GM12878 (cell line): ENCODE measurements at regions not wholly inside any gene's neighbourhood (a gene's known extent, or its start where the extent isn't known, plus 50 kb on each side); places are given as distances from the start of the nearest gene placed in this dataset.

Source experiments
- ATAC-seq: fragments of 200-7000 bp; cut with Tn5 transposase; 3 replicates; pipeline ENCODE4 v1.9.1; 2020; ENCODE audit warnings: mild to moderate bottlenecking, moderate library complexity
- BruUV-seq: library from RNA; stranded (reverse); fragments of 400-500 nt; replicated peaks from 2 replicates; lab custom pipeline; 2021; lab: Mats Ljungman, UMichigan
- CTCF ChIA-PET: fragments of 300-600 bp; sonication (Branson Sonifier 250); formaldehyde crosslinking; extraction: SDS; loops from one replicate; lab custom pipeline; 2021; ENCODE audit warnings: inconsistent platforms; lab: Yijun Ruan, JAX
- POLR2A ChIA-PET: fragments of 350-600 bp; formaldehyde crosslinking; extraction: SDS; loops from one replicate; lab custom pipeline; 2021; ENCODE audit warnings: inconsistent platforms; lab: Charles Lee
- RAD21 ChIA-PET: fragments of 300-600 bp; sonication (Branson Sonifier 250); formaldehyde crosslinking; loops from one replicate; lab custom pipeline; 2023; ENCODE audit warnings: antibody characterized with exemption; ENCODE audit not compliant: unreplicated experiment; lab: Charles Lee
- SMC1A ChIA-PET: fragments of 300-600 bp; sonication (Branson Sonifier 250); formaldehyde crosslinking; loops from one replicate; lab custom pipeline; 2023; ENCODE audit not compliant: unreplicated experiment, uncharacterized antibody; lab: Charles Lee
- DNase-seq: peaks from one replicate; pipeline ENCODE4 v3.0.0-alpha.2; 2011; ENCODE audit warnings: low read depth, low spot score
- FAIRE-seq: peaks from 3 replicates; lab custom pipeline; 2011; peaks lifted over from hg19 to GRCh38; lab: Jason Lieb, UNC
- H2AFZ ChIP-seq: 2 replicates; pipeline ENCODE4 v1.6.0; 2011; ENCODE audit warnings: low read depth, low read length, control low read depth; ENCODE audit not compliant: control insufficient read depth
- H3K27ac ChIP-seq: 2 replicates; pipeline ENCODE4 v1.5.1; 2011; ENCODE audit warnings: control low read depth; ENCODE audit not compliant: control insufficient read depth, insufficient read depth
- H3K27me3 ChIP-seq, 2 experiments: replicated peaks in 1 of 2; 2 replicates each; pipeline versions ENCODE4 v1.6.0 to v1.6.1; 2011; ENCODE audit warnings: low read length in 1 of 2; ENCODE audit not compliant: control insufficient read depth in 2 of 2, insufficient read depth in 2 of 2
- H3K36me3 ChIP-seq, 2 experiments: 2 replicates each; pipeline ENCODE4 v1.5.1; 2011; ENCODE audit warnings: low read length in 1 of 2; ENCODE audit not compliant: control insufficient read depth in 2 of 2, insufficient read depth in 2 of 2
- H3K4me1 ChIP-seq: 2 replicates; pipeline ENCODE4 v1.6.1; 2011; ENCODE audit warnings: mild to moderate bottlenecking, low read length, moderate library complexity, mixed read lengths; ENCODE audit not compliant: control insufficient read depth, insufficient read depth
- H3K4me2 ChIP-seq: 2 replicates; pipeline ENCODE4 v1.6.0; 2011; ENCODE audit warnings: control low read depth; ENCODE audit not compliant: control insufficient read depth, insufficient read depth
- H3K4me3 ChIP-seq: fragments of 200-600 bp; sonication (generic); 2 replicates; pipeline ENCODE4 v1.5.1; 2016
- H3K79me2 ChIP-seq: 2 replicates; pipeline ENCODE4 v1.6.0; 2011; ENCODE audit warnings: low read length; ENCODE audit not compliant: control insufficient read depth, insufficient read depth
- H3K9ac ChIP-seq: 2 replicates; pipeline ENCODE4 v1.8.0; 2011; ENCODE audit warnings: low read length, control low read depth, mixed read lengths; ENCODE audit not compliant: control insufficient read depth, insufficient read depth
- H3K9me3 ChIP-seq: replicated peaks from 3 replicates; pipeline ENCODE4 v1.5.1; 2011; ENCODE audit warnings: mild to moderate bottlenecking, low read length; ENCODE audit not compliant: control insufficient read depth, insufficient read depth
- H4K20me1 ChIP-seq: 2 replicates; pipeline ENCODE4 v1.6.0; 2011; ENCODE audit not compliant: control insufficient read depth, insufficient read depth
- CBX5 ChIP-seq: sonication (generic); IDR thresholded peaks from 2 replicates; pipeline ENCODE4 v1.6.1; 2016; ENCODE audit warnings: low read depth, moderate library complexity, mild to moderate bottlenecking, inconsistent platforms
- HDAC2 ChIP-seq: fragments of 200-600 bp; sonication (generic); IDR thresholded peaks from 2 replicates; pipeline ENCODE4 v1.6.1; 2017
- NR2C1 ChIP-seq: fragments of 450-650 bp; IDR thresholded peaks from 2 replicates; pipeline ENCODE4 v1.6.1; 2017; ENCODE audit warnings: antibody characterized with exemption, mild to moderate bottlenecking, moderate library complexity
- POLR2AphosphoS2 ChIP-seq: IDR thresholded peaks from 2 replicates; pipeline ENCODE4 v1.6.1; 2011; ENCODE audit warnings: low read depth, mild to moderate bottlenecking, low read length, improper control_type of control experiment, moderate library complexity
- RAD21 ChIP-seq: IDR thresholded peaks from 2 replicates; pipeline ENCODE4 v1.6.1; 2011; ENCODE audit warnings: mild to moderate bottlenecking, low read depth, low read length, moderate library complexity; ENCODE audit not compliant: insufficient read depth
- STAT1 ChIP-seq: fragments of 450-650 bp; conservative IDR thresholded peaks from 2 replicates; pipeline ENCODE4 v1.6.1; 2014; ENCODE audit warnings: antibody characterized with exemption, mild to moderate bottlenecking
- whole genome bisulfite sequencing: methylation state at CpG from one replicate; pipeline ENCODE4 v1.1.6; 2016; ENCODE audit warnings: low lambda C conversion rate; ENCODE audit not compliant: insufficient replicate concordance, insufficient coverage; ENCODE audit errors: missing lambda C conversion rate; 5-methylcytosine and 5-hydroxymethylcytosine counted together
- in situ Hi-C: fragments of 300-500 bp; cut with MboI; formaldehyde crosslinking; loops from 9 replicates; pipeline ENCODE4 v1.14.3; 2018; ENCODE audit warnings: mixed read lengths
- intact Hi-C: fragments of 100-400 bp; cut with micrococcal nuclease; formaldehyde crosslinking; loops from one replicate; pipeline ENCODE4 v1.14.2; 2022; ENCODE audit not compliant: unreplicated experiment

- no peak for TF ChIP-seq STAT1
- TF ChIP-seq, all 136 proteins: peak for 0
- no peaks in the 10 kb centered on the region for H3K4me1 ChIP-seq
- intact Hi-C loops = no loop called here
- no TSS peak for BruUV-seq
- RAD21 ChIA-PET = no interaction called here
- no peak overlapping the region for H3K27ac ChIP-seq
- in situ Hi-C loops = no loop called here
- DNase-seq (no peak), FAIRE-seq (no peak), ATAC-seq (no peak)
- H3K9me3 ChIP-seq = no peaks in the 10 kb centered on the region
- H4K20me1 ChIP-seq = no peaks in the 10 kb centered on the region
- H3K4me3 ChIP-seq = no peak overlapping the region
- no peak overlapping the region for H2AFZ ChIP-seq
- no peak overlapping the region for H3K9ac ChIP-seq
- POLR2A ChIA-PET = no interaction called here
- SMC1A ChIA-PET = no interaction called here
- no peaks in the 10 kb centered on the region for H3K79me2 ChIP-seq
- H3K27me3 ChIP-seq = no peaks in the 10 kb centered on the region
- H3K36me3 ChIP-seq = no peaks in the 10 kb centered on the region
- CTCF ChIA-PET = interaction anchor here (0.6 kb wide), 1 partner anchor 133 kb away, joined by 4 read pairs; no protein-coding TSS in a partner anchor
- 34% methylated on average over 3 of the region's 3 CpGs for WGBS
- H3K4me2 ChIP-seq = no peak overlapping the region
Observed at GRCh38 chr17:69646729-69647128, 232.2 kb downstream of the MAP2K6 start.

GRCh38 chr17:69650881-69651280, 236.4 kb downstream of the MAP2K6 start:
- ChIA-PET POLR2A (no interaction called here), SMC1A (no interaction called here), CTCF (no interaction called here), RAD21 (no interaction called here)
- no peaks in the 10 kb centered on the region for H3K79me2 ChIP-seq
- H3K9ac ChIP-seq = no peak overlapping the region
- ATAC-seq (no peak), DNase-seq (no peak), FAIRE-seq (no peak)
- H3K4me1 ChIP-seq = no peaks in the 10 kb centered on the region
- H3K27me3 ChIP-seq = no peaks in the 10 kb centered on the region
- intact Hi-C loops = no loop called here
- H3K4me3 ChIP-seq = no peak overlapping the region
- no peaks in the 10 kb centered on the region for H4K20me1 ChIP-seq
- no TSS peak for BruUV-seq
- no peak overlapping the region for H3K27ac ChIP-seq
- no peak overlapping the region for H2AFZ ChIP-seq
- no peak overlapping the region for H3K4me2 ChIP-seq
- no peaks in the 10 kb centered on the region for H3K36me3 ChIP-seq
- in situ Hi-C loops = no loop called here
- no peak for TF ChIP-seq RAD21
- no peak for TF ChIP-seq POLR2AphosphoS2
- TF ChIP-seq HDAC2 = no peak
- TF ChIP-seq NR2C1 = no peak
- no peak for TF ChIP-seq CBX5
- no peaks in the 10 kb centered on the region for H3K9me3 ChIP-seq
- 40% methylated on average over 5 of the region's 5 CpGs for WGBS
